ENCODE measurements at regions not wholly inside any gene's neighbourhood (a gene's known extent, or its start where the extent isn't known, plus 50 kb on each side); places are given as distances from the start of the nearest gene placed in this dataset.

DNA sequence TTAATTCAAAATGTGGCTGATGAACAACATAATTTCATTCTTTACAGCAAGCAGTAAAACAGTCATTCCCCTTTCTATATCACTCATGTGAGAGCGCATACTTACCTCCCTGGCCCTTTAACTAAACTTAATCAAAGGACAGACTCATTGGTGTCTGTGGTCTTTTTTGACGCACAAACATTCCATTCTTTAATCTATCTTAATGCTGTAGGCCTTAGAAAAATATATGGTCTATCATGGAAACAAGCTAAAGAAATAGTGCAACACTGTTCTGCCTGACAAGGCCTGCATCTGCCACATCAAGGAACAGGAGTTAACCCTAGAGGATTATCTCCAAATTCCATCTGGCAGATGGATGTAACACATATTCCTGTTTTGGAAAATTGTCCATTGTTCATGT is 878.1 kb downstream of the NLGN4Y start:
- TF ChIP-seq, protein P1, sequence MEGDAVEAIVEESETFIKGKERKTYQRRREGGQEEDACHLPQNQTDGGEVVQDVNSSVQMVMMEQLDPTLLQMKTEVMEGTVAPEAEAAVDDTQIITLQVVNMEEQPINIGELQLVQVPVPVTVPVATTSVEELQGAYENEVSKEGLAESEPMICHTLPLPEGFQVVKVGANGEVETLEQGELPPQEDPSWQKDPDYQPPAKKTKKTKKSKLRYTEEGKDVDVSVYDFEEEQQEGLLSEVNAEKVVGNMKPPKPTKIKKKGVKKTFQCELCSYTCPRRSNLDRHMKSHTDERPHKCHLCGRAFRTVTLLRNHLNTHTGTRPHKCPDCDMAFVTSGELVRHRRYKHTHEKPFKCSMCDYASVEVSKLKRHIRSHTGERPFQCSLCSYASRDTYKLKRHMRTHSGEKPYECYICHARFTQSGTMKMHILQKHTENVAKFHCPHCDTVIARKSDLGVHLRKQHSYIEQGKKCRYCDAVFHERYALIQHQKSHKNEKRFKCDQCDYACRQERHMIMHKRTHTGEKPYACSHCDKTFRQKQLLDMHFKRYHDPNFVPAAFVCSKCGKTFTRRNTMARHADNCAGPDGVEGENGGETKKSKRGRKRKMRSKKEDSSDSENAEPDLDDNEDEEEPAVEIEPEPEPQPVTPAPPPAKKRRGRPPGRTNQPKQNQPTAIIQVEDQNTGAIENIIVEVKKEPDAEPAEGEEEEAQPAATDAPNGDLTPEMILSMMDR (IDR thresholded peaks at IDR 0.05): no peak
- TF ChIP-seq FOSB (CRISPR knock-in tag; IDR thresholded peaks at IDR 0.05): no peak
- TF ChIP-seq EP300 (IDR thresholded peaks at IDR 0.05): no peak
- no peak for TF ChIP-seq POLR2AphosphoS2 (conservative IDR thresholded peaks at IDR 0.05; ENCODE audit: low read length)
- TF ChIP-seq, protein P2, sequence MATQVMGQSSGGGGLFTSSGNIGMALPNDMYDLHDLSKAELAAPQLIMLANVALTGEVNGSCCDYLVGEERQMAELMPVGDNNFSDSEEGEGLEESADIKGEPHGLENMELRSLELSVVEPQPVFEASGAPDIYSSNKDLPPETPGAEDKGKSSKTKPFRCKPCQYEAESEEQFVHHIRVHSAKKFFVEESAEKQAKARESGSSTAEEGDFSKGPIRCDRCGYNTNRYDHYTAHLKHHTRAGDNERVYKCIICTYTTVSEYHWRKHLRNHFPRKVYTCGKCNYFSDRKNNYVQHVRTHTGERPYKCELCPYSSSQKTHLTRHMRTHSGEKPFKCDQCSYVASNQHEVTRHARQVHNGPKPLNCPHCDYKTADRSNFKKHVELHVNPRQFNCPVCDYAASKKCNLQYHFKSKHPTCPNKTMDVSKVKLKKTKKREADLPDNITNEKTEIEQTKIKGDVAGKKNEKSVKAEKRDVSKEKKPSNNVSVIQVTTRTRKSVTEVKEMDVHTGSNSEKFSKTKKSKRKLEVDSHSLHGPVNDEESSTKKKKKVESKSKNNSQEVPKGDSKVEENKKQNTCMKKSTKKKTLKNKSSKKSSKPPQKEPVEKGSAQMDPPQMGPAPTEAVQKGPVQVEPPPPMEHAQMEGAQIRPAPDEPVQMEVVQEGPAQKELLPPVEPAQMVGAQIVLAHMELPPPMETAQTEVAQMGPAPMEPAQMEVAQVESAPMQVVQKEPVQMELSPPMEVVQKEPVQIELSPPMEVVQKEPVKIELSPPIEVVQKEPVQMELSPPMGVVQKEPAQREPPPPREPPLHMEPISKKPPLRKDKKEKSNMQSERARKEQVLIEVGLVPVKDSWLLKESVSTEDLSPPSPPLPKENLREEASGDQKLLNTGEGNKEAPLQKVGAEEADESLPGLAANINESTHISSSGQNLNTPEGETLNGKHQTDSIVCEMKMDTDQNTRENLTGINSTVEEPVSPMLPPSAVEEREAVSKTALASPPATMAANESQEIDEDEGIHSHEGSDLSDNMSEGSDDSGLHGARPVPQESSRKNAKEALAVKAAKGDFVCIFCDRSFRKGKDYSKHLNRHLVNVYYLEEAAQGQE (IDR thresholded peaks at IDR 0.05): no peak

Measured in A549 (cell line).